GM23248 (cell line): ENCODE measurements at regions not wholly inside any gene's neighbourhood (a gene's known extent, or its start where the extent isn't known, plus 50 kb on each side); places are given as distances from the start of the nearest gene placed in this dataset.

Experiments
- EZH2 ChIP-seq: fragments of 200-600 bp; sonication (generic); IDR thresholded peaks from 2 replicates; pipeline ENCODE4 v1.6.1; 2018; ENCODE audit warnings: antibody characterized with exemption, mild to moderate bottlenecking; ENCODE audit not compliant: insufficient read depth, poor library complexity, severe bottlenecking
- EZH2phosphoT487 ChIP-seq: fragments of 200-600 bp; sonication (generic); IDR thresholded peaks from 2 replicates; pipeline ENCODE4 v1.6.1; 2018; ENCODE audit warnings: antibody characterized with exemption, moderate library complexity, mild to moderate bottlenecking, low read depth; ENCODE audit not compliant: insufficient read depth

DNA sequence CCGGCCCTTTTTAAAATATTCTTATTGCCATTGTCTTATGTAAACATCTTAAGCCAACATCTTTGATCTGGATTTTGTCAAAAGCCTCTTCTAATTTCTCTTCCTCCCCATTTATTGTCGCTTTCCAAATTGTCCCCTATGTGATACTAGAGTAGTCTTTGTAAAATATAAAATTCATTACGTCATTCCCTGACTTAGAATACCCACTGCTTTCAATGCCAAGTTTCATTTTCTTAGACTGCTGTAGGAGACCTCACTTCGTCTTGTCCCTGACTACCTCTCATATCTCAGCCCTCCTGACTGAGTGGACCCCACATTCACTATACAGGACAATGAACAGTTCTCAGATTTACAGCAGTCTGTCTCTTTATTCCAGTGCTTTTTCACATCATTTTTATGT is 633.9 kb upstream of the LMO3 start:
- TF ChIP-seq EZH2 (no peak), EZH2phosphoT487 (no peak)
